NCI-H1417 (cell line): ENCODE measurements at regions not wholly inside any gene's neighbourhood (a gene's known extent, or its start where the extent isn't known, plus 50 kb on each side); places are given as distances from the start of the nearest gene placed in this dataset.

Experiments
- DNase-seq, 3 experiments: peaks; one replicate each; lab custom pipeline; 2025; lab: John Stamatoyannopoulos, UW

GRCh38 chr4:4599481-4600275, 57.8 kb upstream of the STX18 start:
- DNase-seq: peak in 2 of 3 experiments; percentile 70

GRCh38 chr4:4598851-4599411, 57.1 kb upstream of the STX18 start:
- no peak for DNase-seq

GRCh38 chr4:4596720-4597119, 54.9 kb upstream of the STX18 start:
- DNase-seq: no peak

- DNase-seq: no peak
Measured at GRCh38 chr4:4595252-4595651, 53.4 kb upstream of the STX18 start.

GRCh38 chr4:4594285-4594920, 52.6 kb upstream of the STX18 start:
- no peak for DNase-seq

GRCh38 chr4:4593596-4594284, 51.9 kb upstream of the STX18 start:
- peak in 2 of 3 experiments; percentile 11 to 32 for DNase-seq

GRCh38 chr4:4592414-4592813, 50.6 kb upstream of the STX18 start:
- DNase-seq: no peak
